GM21423 (cell line): ENCODE measurements at regions not wholly inside any gene's neighbourhood (a gene's known extent, or its start where the extent isn't known, plus 50 kb on each side); places are given as distances from the start of the nearest gene placed in this dataset.

Experiments
- ATAC-seq: cut with Tn5 transposase; IDR thresholded peaks from one replicate; pipeline ENCODE4 v1.9.1; 2021; ENCODE audit warnings: mild to moderate bottlenecking, moderate library complexity; ENCODE audit not compliant: unreplicated experiment

DNA sequence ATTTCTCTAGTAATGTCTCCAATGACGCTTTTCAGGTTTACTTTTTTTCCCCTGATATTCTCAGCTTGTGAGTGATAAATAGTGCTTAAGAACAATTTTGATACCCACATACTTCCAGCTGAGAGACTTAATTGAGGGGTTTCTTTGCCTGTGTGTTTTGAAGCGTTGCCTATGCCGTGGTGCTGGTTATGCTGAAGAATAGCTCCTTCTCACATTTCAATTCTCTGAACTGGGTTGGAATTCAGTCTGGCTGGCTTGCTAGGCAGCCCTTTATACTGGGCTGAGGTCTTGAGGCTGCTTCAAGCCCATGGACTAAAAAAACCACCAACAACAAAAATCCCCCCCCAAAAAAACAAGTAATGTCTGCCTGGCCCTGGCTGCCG, 87.4 kb downstream of the CHST2 start:
- no peak for ATAC-seq

GRCh38 chr3:143207338-143207961, 87.9 kb downstream of the CHST2 start:
- ATAC-seq: peak; percentile 82

GRCh38 chr3:143208976-143209714, 89.6 kb downstream of the CHST2 start:
- no peak for ATAC-seq

GRCh38 chr3:143209715-143210059, 90.1 kb downstream of the CHST2 start:
- no peak for ATAC-seq

DNA sequence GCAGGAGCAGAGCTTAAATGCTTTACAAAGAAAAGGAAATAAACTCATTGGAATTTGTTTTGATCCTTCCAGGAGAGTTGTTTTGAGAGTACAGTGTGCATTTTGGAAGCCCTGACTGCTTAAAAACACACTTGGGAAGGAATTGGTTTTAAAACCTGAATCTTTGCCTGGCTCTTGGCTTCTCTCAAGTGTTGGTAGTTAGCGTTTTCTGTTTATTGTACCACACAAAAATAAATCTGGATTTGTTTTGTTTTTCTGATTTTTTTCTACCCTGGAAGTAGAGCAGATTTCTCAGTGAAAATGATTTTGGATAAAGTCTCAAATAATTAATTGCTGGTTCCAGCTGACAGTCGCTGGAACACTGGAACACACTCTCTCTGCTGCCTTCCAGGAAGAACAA, 90.6 kb downstream of the CHST2 start:
- ATAC-seq: no peak

DNA sequence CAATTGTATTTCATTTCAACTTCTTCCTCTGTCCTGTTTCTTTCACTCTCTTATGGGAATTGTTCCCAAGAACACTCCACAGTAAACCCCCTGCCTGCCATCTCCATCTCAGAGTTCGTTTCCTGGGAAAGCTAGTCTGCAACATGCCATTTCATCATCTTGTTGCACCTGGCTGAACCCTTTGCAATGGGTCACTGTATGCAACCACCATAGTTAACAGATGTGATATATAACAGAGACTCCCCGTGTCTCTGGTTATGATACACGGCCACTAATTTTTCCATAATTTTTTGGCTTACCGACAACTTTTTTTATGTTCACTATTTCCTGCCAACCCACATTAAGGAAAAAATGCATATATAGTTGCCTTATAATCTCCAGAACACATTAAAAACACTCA, 95.5 kb downstream of the CHST2 start:
- ATAC-seq: no peak
